IPS DF 4.7 (cell line): ENCODE measurements at regions not wholly inside any gene's neighbourhood (a gene's known extent, or its start where the extent isn't known, plus 50 kb on each side); places are given as distances from the start of the nearest gene placed in this dataset.
"Not testable (repeated sequence)": the region's sequence is repeated elsewhere in the genome, so short reads cannot be mapped to it uniquely, and the experiment has no call there.

Source experiments
- DNase-seq: peaks from one replicate; pipeline ENCODE4 v3.0.0-alpha.2; 2013; ENCODE audit warnings: low spot score; ENCODE audit errors: extremely low read depth

GRCh38 chr4:84379917-84380641 lies 119.0 kb downstream of the NKX6-1 start:
- DNase-seq = no peak

- DNase-seq = peak; percentile 56
Observed at GRCh38 chr4:84378983-84379382, 120.1 kb downstream of the NKX6-1 start.

GRCh38 chr4:84378356-84378755 lies 120.7 kb downstream of the NKX6-1 start:
- DNase-seq = no peak

GRCh38 chr4:84366907-84367306 lies 132.2 kb downstream of the NKX6-1 start:
- no peak for DNase-seq

GRCh38 chr4:84366161-84366560 lies 132.9 kb downstream of the NKX6-1 start:
- DNase-seq = no peak

- DNase-seq = no peak
Observed at GRCh38 chr4:84362896-84363655, 136.0 kb downstream of the NKX6-1 start.

- no peak for DNase-seq
Observed at GRCh38 chr4:84342161-84342560, 156.9 kb downstream of the NKX6-1 start.

GRCh38 chr4:84341559-84341958 lies 157.5 kb downstream of the NKX6-1 start:
- no peak for DNase-seq

GRCh38 chr4:84338367-84338766 lies 160.7 kb downstream of the NKX6-1 start:
- DNase-seq = no peak

GRCh38 chr4:84336964-84337705 lies 162.0 kb downstream of the NKX6-1 start:
- peak; percentile 53 for DNase-seq

GRCh38 chr4:84327526-84327925 lies 171.6 kb downstream of the NKX6-1 start:
- no peak for DNase-seq

- no peak for DNase-seq
Observed at GRCh38 chr4:84325625-84326024, 173.5 kb downstream of the NKX6-1 start.

GRCh38 chr4:84324303-84325245 lies 174.5 kb downstream of the NKX6-1 start:
- DNase-seq = no peak

- no peak for DNase-seq
Observed at GRCh38 chr4:84319124-84319523, 180.0 kb downstream of the NKX6-1 start.

GRCh38 chr4:84317513-84317912 lies 181.6 kb downstream of the NKX6-1 start:
- no peak for DNase-seq

GRCh38 chr4:84312426-84313012 lies 186.6 kb downstream of the NKX6-1 start:
- DNase-seq = no peak

GRCh38 chr4:84309191-84309590 lies 189.9 kb downstream of the NKX6-1 start:
- DNase-seq = no peak

- DNase-seq = not testable (repeated sequence)
Observed at GRCh38 chr4:84298719-84299254, 200.3 kb downstream of the NKX6-1 start.

GRCh38 chr4:84298023-84298718 lies 200.9 kb downstream of the NKX6-1 start:
- no peak for DNase-seq

GRCh38 chr4:84291969-84292368 lies 207.1 kb downstream of the NKX6-1 start:
- no peak for DNase-seq
